Pancreas (tissue), 10 donors: ENCODE measurements at regions not wholly inside any gene's neighbourhood (a gene's known extent, or its start where the extent isn't known, plus 50 kb on each side); places are given as distances from the start of the nearest gene placed in this dataset.

Experiments
- ATAC-seq, 4 donors: fragments of 200-7000 bp; cut with Tn5 transposase; one replicate each; pipeline versions ENCODE4 v1.8.0 to v1.9.1; 2020; ENCODE audit warnings: mild to moderate bottlenecking in 4 of 4, moderate library complexity in 4 of 4
- DNase-seq, 6 donors: peaks; one replicate each; pipeline ENCODE4 v3.0.0-alpha.2; 2020
- FAIRE-seq: peaks from 2 replicates; lab custom pipeline; 2012; peaks lifted over from hg19 to GRCh38; lab: Jason Lieb, UNC
- H3K27ac ChIP-seq, 4 donors: fragments of 200-600 bp; sonication (generic); 1 replicate in 3 of 4; 2 replicates in 1 of 4; pipeline versions ENCODE4 v1.5.0 to v1.8.0; 2020
- H3K27me3 ChIP-seq, 4 donors: fragments of 200-600 bp; one replicate each; pipeline ENCODE4 v1.8.0; 2021
- H3K36me3 ChIP-seq, 3 donors: fragments of 200-600 bp; sonication (generic) in 1 of 3; one replicate each; pipeline versions ENCODE4 v1.5.0 to v1.8.0; 2020 to 2021
- H3K4me1 ChIP-seq, 3 donors: fragments of 200-600 bp; one replicate each; pipeline ENCODE4 v1.8.0; 2021
- H3K4me3 ChIP-seq, 4 donors: fragments of 200-600 bp; sonication (generic) in 2 of 4; one replicate each; pipeline versions ENCODE4 v1.5.0 to v1.8.0; 2020 to 2021
- H3K9me3 ChIP-seq, 4 donors: fragments of 200-600 bp; one replicate each; pipeline ENCODE4 v1.8.0; 2021
- CTCF ChIP-seq, 4 donors: fragments of 200-600 bp; sonication (generic) in 3 of 4; IDR thresholded peaks; one replicate each; pipeline versions ENCODE4 v1.5.0 to v1.8.0; 2021; ENCODE audit warnings: antibody characterized with exemption in 4 of 4
- WGBS, 2 donors: extraction: QIAGEN DNeasy Blood & Tissue Kit; methylation state at CpG; one replicate each; pipeline ENCODE4 v1.1.7; 2013; 5-methylcytosine and 5-hydroxymethylcytosine counted together
- intact Hi-C, 3 donors: fragments of 100-400 bp; cut with DNase I; formaldehyde crosslinking; loops; one replicate each; pipeline versions ENCODE4 v1.11.1 to v1.14.2; 2022
- donor health status: healthy with polysubstance abuse.
- donor health status: DM: no; HTN: no; CAD: no; lungs with moderate emphysema.
- donor health status: DM: no; HTN: no; CAD: no.
- donor health status: control.
- donor health status: control.
- donor health status: Bipolar disorder and iron deficiency.
- donor health status: DM: yes; HTN: yes; CAD: no.
- donor health status: DM: no; HTN: no; CAD: no.
- donor health status: DM: no; HTN: no; CAD: no.
- donor health status: DM: yes; HTN: yes; CAD: no.

DNA sequence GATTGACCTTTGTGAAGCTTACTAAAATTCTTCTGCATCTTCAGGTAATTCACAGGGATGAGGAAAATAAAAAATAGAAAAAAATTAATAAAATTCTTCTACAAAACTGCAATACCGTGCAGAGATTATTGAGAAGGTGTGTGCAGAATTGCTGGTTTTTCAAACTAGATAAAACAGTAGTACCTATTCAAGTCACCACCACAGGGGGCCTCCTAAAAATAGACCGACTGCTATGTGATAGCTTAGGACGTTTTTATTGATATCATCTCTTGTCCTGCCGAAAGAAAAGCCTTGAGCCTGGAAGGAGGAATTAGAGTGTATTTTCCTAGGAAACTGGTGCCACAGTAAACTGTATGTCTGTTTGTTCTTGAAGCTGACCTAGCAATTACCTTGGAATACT is 325.9 kb downstream of the ZFHX3 start:
- H3K4me1 ChIP-seq = no peaks in the 10 kb centered on the region
- no peaks in the 10 kb centered on the region for H3K36me3 ChIP-seq
- no peaks in the 10 kb centered on the region for H3K27me3 ChIP-seq
- WGBS, 2 donors = 39 to 42% methylated on average over 4 of the region's 4 CpGs
- H3K27ac ChIP-seq = no peak overlapping the region
- no peak for ATAC-seq
- intact Hi-C loops = no loop called here
- no peak for FAIRE-seq
- H3K4me3 ChIP-seq = no peak overlapping the region
- no peak for DNase-seq
- TF ChIP-seq CTCF (IDR thresholded peaks at IDR 0.05) = no peak
- no peaks in the 10 kb centered on the region for H3K9me3 ChIP-seq

GRCh38 chr16:72715267-72715666 is 332.7 kb downstream of the ZFHX3 start:
- no peaks in the 10 kb centered on the region for H3K36me3 ChIP-seq
- no peak for ATAC-seq
- WGBS, 2 donors = 94 to 95% methylated on average over 1 of the region's 1 CpG
- H3K4me1 ChIP-seq = no peaks in the 10 kb centered on the region
- H3K4me3 ChIP-seq = no peak overlapping the region
- intact Hi-C loops = no loop called here
- no peaks in the 10 kb centered on the region for H3K9me3 ChIP-seq
- TF ChIP-seq CTCF (IDR thresholded peaks at IDR 0.05) = no peak
- no peak overlapping the region for H3K27ac ChIP-seq
- FAIRE-seq = no peak
- no peaks in the 10 kb centered on the region for H3K27me3 ChIP-seq
- no peak for DNase-seq

DNA sequence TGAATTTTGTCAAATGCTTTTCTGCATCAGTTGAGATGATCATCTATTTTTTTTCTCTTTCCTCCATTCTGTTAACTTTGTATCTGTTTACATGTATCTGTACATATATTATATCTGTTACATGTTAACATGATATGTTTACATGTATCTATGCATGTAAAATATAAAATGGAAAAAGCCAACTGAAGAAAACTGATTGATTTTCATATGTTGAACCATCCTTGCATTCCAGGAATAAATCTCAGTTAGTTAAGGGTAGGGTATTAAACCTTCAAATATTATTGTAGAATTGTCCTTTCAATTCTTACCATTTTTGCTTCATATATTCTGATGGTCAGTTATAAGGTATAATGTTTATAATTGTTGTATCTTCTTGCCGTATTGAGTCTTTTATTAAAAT is 336.1 kb downstream of the ZFHX3 start:
- Histone ChIP-seq H3K27me3 (no peaks in the 10 kb centered on the region), H3K27ac (no peak overlapping the region), H3K4me1 (no peaks in the 10 kb centered on the region), H3K4me3 (no peak overlapping the region), H3K9me3 (no peaks in the 10 kb centered on the region), H3K36me3 (no peaks in the 10 kb centered on the region)
- 92 to 100% methylated on average over 1 of the region's 1 CpG for WGBS, 2 donors
- no peak for TF ChIP-seq CTCF (IDR thresholded peaks at IDR 0.05)
- intact Hi-C loops = no loop called here
- ATAC-seq (no peak), DNase-seq (no peak), FAIRE-seq (no peak)

GRCh38 chr16:72705801-72706200 is 342.1 kb downstream of the ZFHX3 start:
- Histone ChIP-seq H3K4me3 (no peak overlapping the region), H3K27me3 (no peaks in the 10 kb centered on the region), H3K27ac (no peak overlapping the region), H3K36me3 (no peaks in the 10 kb centered on the region), H3K4me1 (no peaks in the 10 kb centered on the region), H3K9me3 (no peaks in the 10 kb centered on the region)
- TF ChIP-seq CTCF (IDR thresholded peaks at IDR 0.05) = no peak
- FAIRE-seq (no peak), ATAC-seq (no peak), DNase-seq (no peak)
- WGBS, 2 donors = 70 to 74% methylated on average over 5 of the region's 5 CpGs
- intact Hi-C loops = no loop called here

GRCh38 chr16:72704746-72705372 is 343.1 kb downstream of the ZFHX3 start:
- Histone ChIP-seq H3K27ac (no peak overlapping the region), H3K4me3 (no peak overlapping the region), H3K4me1 (no peaks in the 10 kb centered on the region), H3K27me3 (no peaks in the 10 kb centered on the region), H3K9me3 (no peaks in the 10 kb centered on the region), H3K36me3 (no peaks in the 10 kb centered on the region)
- 83 to 99% methylated on average over 2 of the region's 2 CpGs for WGBS, 2 donors
- FAIRE-seq (no peak), DNase-seq (no peak), ATAC-seq (no peak)
- intact Hi-C loops = no loop called here
- TF ChIP-seq CTCF (IDR thresholded peaks at IDR 0.05) = no peak
